Naive thymus-derived CD8-positive, alpha-beta T cell (primary cell): ENCODE measurements at regions not wholly inside any gene's neighbourhood (a gene's known extent, or its start where the extent isn't known, plus 50 kb on each side); places are given as distances from the start of the nearest gene placed in this dataset.
A peak's percentile ranks its signal among the peaks of the same experiment; 100 is the strongest.

Source experiments
- ATAC-seq, 2 donors: fragments of 150-1000 bp; cut with Tn5 transposase in 1 of 2; sonication (Bioruptor Pico), chemical (Tn5 transposase) in 1 of 2; 1 replicate in 1 of 2; 2 replicates in 1 of 2; pipeline ENCODE4 v1.10.0; 2021; ENCODE audit warnings: mild to moderate bottlenecking in 2 of 2, moderate library complexity in 2 of 2
- POLR2A ChIA-PET: fragments of 350-600 bp; sonication (Branson Sonifier 250); formaldehyde crosslinking; loops from one replicate; lab custom pipeline; 2021; ENCODE audit warnings: antibody characterized with exemption; lab: Charles Lee
- DNase-seq, 10 donors: peaks; one replicate each; pipeline versions ENCODE4 v3.0.0 to v3.0.0-alpha.2; 2020 to 2022
- H3K27ac Mint-ChIP-seq, 10 donors: one replicate each; pipeline ENCODE4 v1.8.0; 2020 to 2022; ENCODE audit warnings: mild to moderate bottlenecking in 10 of 10, mixed read lengths in 10 of 10, moderate library complexity in 4 of 10, inconsistent platforms in 1 of 10
- H3K27me3 Mint-ChIP-seq, 5 donors: one replicate each; pipeline ENCODE4 v1.8.0; 2021 to 2022; ENCODE audit warnings: mixed read lengths in 5 of 5
- H3K36me3 Mint-ChIP-seq, 3 donors: one replicate each; pipeline ENCODE4 v1.8.0; 2020 to 2022; ENCODE audit warnings: mixed read lengths in 3 of 3, mild to moderate bottlenecking in 2 of 3, inconsistent platforms in 1 of 3
- H3K4me1 Mint-ChIP-seq, 4 donors: one replicate each; pipeline ENCODE4 v1.8.0; 2021 to 2022; ENCODE audit warnings: mixed read lengths in 4 of 4
- H3K4me3 Mint-ChIP-seq, 10 donors: one replicate each; pipeline ENCODE4 v1.8.0; 2020 to 2022; ENCODE audit warnings: mild to moderate bottlenecking in 10 of 10, mixed read lengths in 10 of 10, moderate library complexity in 6 of 10, inconsistent platforms in 1 of 10
- H3K9me3 Mint-ChIP-seq, 9 donors: one replicate each; pipeline ENCODE4 v1.8.0; 2020 to 2022; ENCODE audit warnings: mixed read lengths in 9 of 9, mild to moderate bottlenecking in 3 of 9, inconsistent platforms in 1 of 9, moderate library complexity in 1 of 9

GRCh38 chr5:57320582-57320981 is 146.7 kb downstream of the GPBP1 start:
- no peak for ATAC-seq
- no peak for DNase-seq
- POLR2A ChIA-PET, result no interaction called here
- Mint-ChIP-seq H3K36me3 (no peaks in the 10 kb centered on the region), H3K4me3 (no peak overlapping the region), H3K9me3 (no peaks in the 10 kb centered on the region), H3K27ac (peak overlapping the region in 1 of 10 donors; percentile 39), H3K4me1 (peaks cover 0 to 4% (median 0%) of the 10 kb centered on the region in 4 donors), H3K27me3 (peaks cover 0 to 8% (median 3%) of the 10 kb centered on the region in 5 donors)

GRCh38 chr5:57319628-57320027 is 145.8 kb downstream of the GPBP1 start:
- H3K4me3 Mint-ChIP-seq, result no peak overlapping the region
- H3K27me3 Mint-ChIP-seq, result peaks cover 0 to 8% (median 3%) of the 10 kb centered on the region in 5 donors
- H3K27ac Mint-ChIP-seq, result no peak overlapping the region
- DNase-seq (no peak), ATAC-seq (no peak)
- no peaks in the 10 kb centered on the region for H3K36me3 Mint-ChIP-seq
- peaks cover 0 to 4% (median 0%) of the 10 kb centered on the region in 4 donors for H3K4me1 Mint-ChIP-seq
- POLR2A ChIA-PET, result no interaction called here
- no peaks in the 10 kb centered on the region for H3K9me3 Mint-ChIP-seq

- no peak for ATAC-seq
- no peaks in the 10 kb centered on the region for H3K36me3 Mint-ChIP-seq
- H3K4me3 Mint-ChIP-seq, result no peak overlapping the region
- POLR2A ChIA-PET, result no interaction called here
- no peaks in the 10 kb centered on the region for H3K9me3 Mint-ChIP-seq
- peaks cover 0 to 8% (median 3%) of the 10 kb centered on the region in 5 donors for H3K27me3 Mint-ChIP-seq
- DNase-seq, result no peak
- peaks cover 0 to 4% (median under 1%) of the 10 kb centered on the region in 4 donors for H3K4me1 Mint-ChIP-seq
- no peak overlapping the region for H3K27ac Mint-ChIP-seq
These were observed 144.4 kb downstream of the GPBP1 start for GRCh38 chr5:57318251-57318650.

- Mint-ChIP-seq H3K36me3 (no peaks in the 10 kb centered on the region), H3K27me3 (peaks cover 0 to 7% (median 3%) of the 10 kb centered on the region in 5 donors), H3K4me1 (peaks cover 0 to 4% (median 2%) of the 10 kb centered on the region in 4 donors), H3K9me3 (no peaks in the 10 kb centered on the region), H3K27ac (no peak overlapping the region), H3K4me3 (no peak overlapping the region)
- ATAC-seq, result no peak
- DNase-seq, result no peak
- POLR2A ChIA-PET, result no interaction called here
These were observed 143.5 kb downstream of the GPBP1 start for GRCh38 chr5:57317341-57317740.

GRCh38 chr5:57316798-57317327 is 143.0 kb downstream of the GPBP1 start:
- Mint-ChIP-seq H3K4me1 (peaks cover 0 to 3% (median under 1%) of the 10 kb centered on the region in 4 donors), H3K27ac (no peak overlapping the region), H3K9me3 (no peaks in the 10 kb centered on the region), H3K36me3 (no peaks in the 10 kb centered on the region), H3K4me3 (no peak overlapping the region), H3K27me3 (peaks cover 0 to 6% (median 3%) of the 10 kb centered on the region in 5 donors)
- POLR2A ChIA-PET, result no interaction called here
- DNase-seq (no peak), ATAC-seq (no peak)

GRCh38 chr5:57315941-57316340 is 142.1 kb downstream of the GPBP1 start:
- DNase-seq, result no peak
- Mint-ChIP-seq H3K27me3 (peaks cover 0 to 6% (median 3%) of the 10 kb centered on the region in 5 donors), H3K4me1 (peaks cover 0 to 3% (median under 1%) of the 10 kb centered on the region in 4 donors), H3K4me3 (no peak overlapping the region), H3K36me3 (no peaks in the 10 kb centered on the region), H3K27ac (no peak overlapping the region), H3K9me3 (no peaks in the 10 kb centered on the region)
- no peak for ATAC-seq
- POLR2A ChIA-PET, result no interaction called here
